Left hindlimb (tissue), 1 donor: ENCODE measurements at regions not wholly inside any gene's neighbourhood (a gene's known extent, or its start where the extent isn't known, plus 50 kb on each side); places are given as distances from the start of the nearest gene placed in this dataset.
"Not testable (repeated sequence)": the region's sequence is repeated elsewhere in the genome, so short reads cannot be mapped to it uniquely, and the experiment has no call there.

Experiments
- DNase-seq: peaks from one replicate; pipeline ENCODE4 v3.0.0-alpha.2; 2018

- no peak for DNase-seq
Observed at GRCh38 chr5:148880197-148880596, 53.8 kb downstream of the ADRB2 start.

- no peak for DNase-seq
Observed at GRCh38 chr5:148880696-148881095, 54.3 kb downstream of the ADRB2 start.

- no peak for DNase-seq
Observed at GRCh38 chr5:148882332-148882731, 55.9 kb downstream of the ADRB2 start.

- DNase-seq = no peak
Observed at GRCh38 chr5:148884339-148885020, 58.1 kb downstream of the ADRB2 start.

- no peak for DNase-seq
Observed at GRCh38 chr5:148887123-148887881, 60.9 kb downstream of the ADRB2 start.

GRCh38 chr5:148889936-148890335 lies 63.5 kb downstream of the ADRB2 start:
- not testable (repeated sequence) for DNase-seq

- not testable (repeated sequence) for DNase-seq
Observed at GRCh38 chr5:148895441-148895840, 69.0 kb downstream of the ADRB2 start.

GRCh38 chr5:148897842-148898241 lies 71.4 kb downstream of the ADRB2 start:
- no peak for DNase-seq

- DNase-seq = no peak
Observed at GRCh38 chr5:148898413-148899075, 72.1 kb downstream of the ADRB2 start.

GRCh38 chr5:148899993-148900392 lies 73.6 kb downstream of the ADRB2 start:
- DNase-seq = no peak

GRCh38 chr5:148902478-148902877 lies 76.1 kb downstream of the ADRB2 start:
- no peak for DNase-seq

- no peak for DNase-seq
Observed at GRCh38 chr5:148903587-148903986, 77.2 kb downstream of the ADRB2 start.

GRCh38 chr5:148904440-148904839 lies 78.0 kb downstream of the ADRB2 start:
- peak; percentile 79 for DNase-seq

GRCh38 chr5:148905541-148905940 lies 79.1 kb downstream of the ADRB2 start:
- no peak for DNase-seq

- DNase-seq = no peak
Observed at GRCh38 chr5:148906968-148907367, 80.6 kb downstream of the ADRB2 start.

- no peak for DNase-seq
Observed at GRCh38 chr5:148909040-148909439, 82.6 kb downstream of the ADRB2 start.

GRCh38 chr5:148909766-148910165 lies 83.4 kb downstream of the ADRB2 start:
- DNase-seq = no peak

GRCh38 chr5:148910216-148910615 lies 83.8 kb downstream of the ADRB2 start:
- DNase-seq = no peak

- DNase-seq = no peak
Observed at GRCh38 chr5:148910686-148911361, 84.4 kb downstream of the ADRB2 start.

GRCh38 chr5:148911386-148911785 lies 85.0 kb downstream of the ADRB2 start:
- DNase-seq = no peak

- no peak for DNase-seq
Observed at GRCh38 chr5:148912146-148912545, 85.7 kb downstream of the ADRB2 start.

- no peak for DNase-seq
Observed at GRCh38 chr5:148912714-148913398, 86.4 kb downstream of the ADRB2 start.

GRCh38 chr5:148913493-148913892 lies 87.1 kb downstream of the ADRB2 start:
- DNase-seq = no peak
